Hematopoietic multipotent progenitor cell treated with erythropoietin and hydrocortisone succinate and interleukin-3 and kit ligand, for 6 days (in vitro differentiated cells): ENCODE measurements at regions not wholly inside any gene's neighbourhood (a gene's known extent, or its start where the extent isn't known, plus 50 kb on each side); places are given as distances from the start of the nearest gene placed in this dataset.
A peak's percentile ranks its signal among the peaks of the same experiment; 100 is the strongest.

Experiments used
- DNase-seq: peaks from one replicate; pipeline ENCODE4 v3.0.0-alpha.2; 2015

DNA sequence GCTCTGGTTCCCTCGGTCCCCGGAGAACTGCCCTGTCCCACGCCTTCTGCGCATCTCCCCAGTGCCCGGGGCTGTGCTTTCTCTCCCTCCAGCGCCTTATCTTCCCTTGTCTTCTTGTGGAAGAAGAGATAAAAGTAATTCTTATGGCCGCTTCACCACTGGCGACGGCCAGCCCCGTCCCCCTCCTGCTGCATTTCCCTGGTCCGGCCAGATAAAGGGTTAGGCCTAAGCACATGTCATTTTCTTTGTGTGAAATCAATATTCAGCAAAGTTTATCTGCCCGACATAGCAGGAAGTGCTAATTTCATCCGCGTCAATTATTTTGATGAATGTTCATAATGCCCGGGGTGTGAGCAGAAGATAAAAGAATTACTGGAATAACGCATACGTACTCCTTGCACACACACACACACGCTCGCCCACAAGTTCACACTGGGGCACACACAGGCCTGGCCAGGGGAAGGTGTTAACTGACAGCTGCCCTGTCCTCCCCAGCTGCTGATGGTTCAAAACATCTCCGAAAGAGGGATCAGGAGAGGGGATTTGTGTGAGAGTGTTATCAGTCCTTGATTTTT lies 177.7 kb upstream of the LHX5 start:
- DNase-seq, result peak; percentile 94

DNA sequence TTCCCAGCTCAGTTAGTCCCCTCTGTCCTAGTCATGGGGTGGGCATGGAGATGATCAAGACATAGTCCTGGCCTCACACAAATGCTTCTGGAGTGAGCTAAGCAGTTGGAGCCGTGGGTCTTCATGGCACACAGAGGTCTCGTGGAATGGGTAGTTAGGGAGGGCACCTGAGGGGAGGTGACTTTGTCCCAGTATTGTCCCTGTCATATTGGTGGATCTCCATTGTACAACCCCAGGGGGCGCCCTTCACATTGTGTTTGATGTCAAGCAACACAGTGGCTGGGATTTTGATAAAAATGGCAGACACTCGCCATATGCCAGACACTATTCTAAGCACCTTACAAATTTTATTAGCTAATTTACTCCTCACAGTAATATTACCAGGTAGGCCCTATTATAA lies 175.4 kb upstream of the LHX5 start:
- DNase-seq, result peak; percentile 60

DNA sequence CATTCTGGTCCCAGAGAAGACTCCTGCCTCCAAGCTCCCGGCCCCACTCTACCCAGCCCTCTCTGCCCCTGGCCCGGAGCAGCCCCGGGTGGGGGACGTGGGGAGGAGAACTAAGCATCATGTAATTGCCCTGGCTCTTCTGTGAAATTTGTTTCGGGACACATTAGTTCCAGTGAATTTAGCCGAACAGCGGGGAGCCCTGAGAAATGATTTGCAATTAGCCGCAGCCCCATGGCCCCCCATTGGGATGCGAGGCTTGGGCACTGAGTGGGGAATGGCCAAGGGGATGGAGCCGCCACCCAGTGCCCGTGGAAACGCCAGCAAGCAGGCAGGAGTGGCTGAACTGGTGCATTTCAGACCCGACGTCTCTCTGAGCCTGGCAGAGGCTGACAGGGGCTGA lies 173.9 kb upstream of the LHX5 start:
- no peak for DNase-seq

DNA sequence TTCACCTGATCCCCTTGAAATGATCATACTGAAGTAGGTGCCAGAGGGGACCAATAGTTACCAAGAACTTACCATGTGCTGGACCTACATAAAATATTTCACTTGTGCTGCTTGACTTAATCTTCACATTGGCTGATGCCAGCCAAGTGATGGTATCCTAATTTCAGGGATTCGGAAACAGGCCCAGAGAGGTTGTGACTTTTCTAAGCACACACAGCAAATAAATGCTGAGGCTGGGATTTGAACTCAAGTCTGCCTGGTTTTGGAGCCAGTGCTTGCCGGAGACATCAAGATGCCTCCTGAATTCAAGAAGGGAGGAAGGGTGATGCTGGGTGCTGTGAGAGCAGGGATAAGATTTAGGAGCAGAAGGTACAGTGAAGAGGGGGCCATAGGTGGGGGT lies 173.5 kb upstream of the LHX5 start:
- no peak for DNase-seq

DNA sequence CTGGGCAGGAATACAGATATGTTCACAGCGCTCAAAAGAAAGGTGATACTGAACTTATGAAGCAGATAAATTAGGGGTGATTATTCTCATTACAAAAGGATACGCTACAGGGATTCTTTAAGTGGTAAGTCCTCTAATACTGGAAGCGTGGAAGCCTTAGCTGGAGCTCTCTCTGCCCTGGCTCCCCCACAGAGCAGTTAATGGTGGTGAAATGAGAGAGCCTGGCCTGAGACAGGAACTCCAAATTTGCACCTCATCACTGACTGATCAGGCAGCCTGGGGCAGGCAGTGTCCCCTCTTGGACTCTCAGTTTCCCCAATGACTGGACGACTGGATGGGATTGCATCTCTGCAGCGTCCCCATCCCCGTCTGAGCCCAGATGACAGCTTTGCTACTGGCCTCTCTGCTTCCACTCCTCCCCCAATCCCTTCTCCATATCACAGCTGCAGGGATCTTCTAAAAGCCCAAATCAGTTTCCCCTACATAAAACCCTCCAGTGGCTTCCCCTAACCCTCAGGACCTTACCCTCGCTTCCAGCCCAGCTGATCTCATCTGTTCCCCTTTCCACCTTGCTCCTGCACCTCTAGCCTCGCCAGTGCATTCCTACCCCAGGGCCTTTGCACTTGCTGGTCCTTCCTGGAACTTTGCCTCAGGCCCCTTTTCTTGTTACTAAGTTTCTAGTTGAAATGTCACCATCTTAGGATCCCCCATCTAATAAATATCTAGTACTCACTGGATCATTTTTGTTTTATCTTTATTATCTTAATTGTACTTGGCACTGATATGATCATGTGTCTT lies 171.7 kb upstream of the LHX5 start:
- no peak for DNase-seq

DNA sequence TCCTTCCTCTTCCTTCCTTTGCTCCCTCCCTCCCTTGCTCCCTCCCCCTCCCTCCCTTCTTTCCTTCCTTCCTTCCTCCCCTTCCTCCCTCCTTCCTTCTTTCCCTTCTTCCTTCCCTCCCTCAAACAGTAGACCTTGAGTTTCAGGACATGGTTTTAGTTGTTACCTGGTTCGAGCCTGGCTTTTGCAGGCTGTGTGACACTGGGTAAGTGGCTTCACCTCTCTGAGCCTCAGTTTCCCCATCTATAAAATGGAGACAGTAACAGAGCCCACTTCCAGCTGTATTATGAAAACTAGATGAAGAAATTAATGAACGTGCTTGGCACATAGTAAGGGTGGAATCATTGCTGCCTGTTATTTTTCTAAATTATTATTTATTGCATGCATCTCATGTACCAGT lies 171.0 kb upstream of the LHX5 start:
- DNase-seq, result no peak

DNA sequence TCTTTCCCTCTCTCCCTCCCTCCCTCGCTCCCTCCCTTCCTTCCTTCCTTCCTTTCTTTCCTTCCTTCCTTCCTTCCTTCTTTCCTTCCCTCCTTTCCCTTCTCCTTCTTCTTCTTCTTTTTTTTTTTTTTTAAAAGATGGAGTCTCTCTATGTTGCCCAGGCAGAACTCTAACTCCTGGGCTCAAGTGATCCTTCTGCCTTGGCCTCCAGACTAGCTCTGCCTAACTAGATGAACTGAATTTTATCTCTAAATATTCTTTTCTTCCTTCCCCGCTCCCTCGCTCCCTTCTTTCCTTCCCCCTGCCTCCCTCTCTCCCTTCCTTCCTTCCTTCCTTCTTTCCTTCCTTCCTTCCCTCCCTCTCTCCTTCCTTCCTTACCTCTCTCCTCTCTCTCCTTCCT lies 170.5 kb upstream of the LHX5 start:
- DNase-seq, result no peak

DNA sequence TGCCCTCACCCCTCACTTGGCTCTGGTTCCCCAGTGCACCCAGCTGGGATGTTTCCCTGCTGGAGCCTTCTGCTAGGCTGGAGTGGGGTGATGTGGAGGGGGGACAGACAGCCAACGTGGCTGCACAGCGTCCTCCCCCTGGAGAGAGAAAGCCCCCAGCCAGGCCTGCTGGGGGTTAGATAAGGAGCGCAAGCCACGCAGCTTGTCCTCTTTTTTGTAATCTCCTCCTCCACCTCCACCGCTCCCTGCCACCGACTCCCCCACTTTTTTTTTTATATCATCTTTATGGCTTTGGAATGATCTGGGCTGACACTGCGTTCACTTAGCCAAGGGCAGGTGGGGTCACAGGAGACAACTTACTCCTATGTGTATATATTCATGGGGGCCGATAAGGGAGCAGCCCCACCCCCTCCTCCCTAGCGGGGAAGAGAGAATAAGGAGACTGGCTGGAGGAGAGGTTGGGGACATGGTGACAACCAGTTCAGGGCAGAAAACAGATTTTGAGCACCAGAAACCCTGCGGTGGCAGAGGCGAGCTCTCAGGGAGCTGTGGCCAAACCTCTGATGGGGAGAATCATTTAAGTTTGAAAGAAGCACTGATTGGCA lies 169.9 kb upstream of the LHX5 start:
- DNase-seq, result no peak

DNA sequence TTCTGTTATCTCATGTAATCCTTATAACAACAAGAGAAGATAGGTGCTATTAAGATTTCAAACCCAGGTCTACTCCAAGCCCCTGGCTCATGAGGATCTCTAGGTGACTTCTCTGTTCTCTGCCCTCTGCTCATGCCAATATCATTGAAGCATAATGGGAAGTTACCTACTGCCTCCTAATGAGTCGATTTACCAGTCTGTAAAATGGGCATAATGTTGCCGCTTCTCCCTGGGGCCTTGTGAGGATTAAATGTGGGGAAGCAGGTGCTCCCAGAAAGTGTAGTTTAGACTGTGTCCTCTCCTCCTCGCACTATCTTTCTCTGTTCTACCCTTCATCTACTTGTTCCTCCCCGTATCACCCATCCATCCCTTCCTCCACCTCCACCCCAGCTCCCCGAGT lies 169.2 kb upstream of the LHX5 start:
- DNase-seq, result no peak

DNA sequence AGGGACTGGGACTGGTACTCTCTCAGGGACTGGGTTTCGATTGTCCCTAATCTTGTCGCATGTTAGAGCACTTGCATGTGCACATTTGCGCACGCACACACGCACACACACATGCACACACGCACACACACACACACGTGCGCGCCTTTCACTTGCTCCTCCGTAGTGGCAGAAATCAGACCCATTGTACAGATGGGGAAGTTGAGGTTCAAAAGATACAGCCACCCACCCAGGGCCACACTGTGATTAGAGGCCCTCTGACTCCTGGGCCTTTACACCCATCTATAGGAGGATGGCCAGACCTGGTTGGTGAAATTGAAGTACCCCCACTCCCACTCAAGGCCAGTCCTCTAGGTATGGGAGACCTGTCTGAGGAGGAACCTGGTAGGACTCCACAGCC lies 167.8 kb upstream of the LHX5 start:
- no peak for DNase-seq

DNA sequence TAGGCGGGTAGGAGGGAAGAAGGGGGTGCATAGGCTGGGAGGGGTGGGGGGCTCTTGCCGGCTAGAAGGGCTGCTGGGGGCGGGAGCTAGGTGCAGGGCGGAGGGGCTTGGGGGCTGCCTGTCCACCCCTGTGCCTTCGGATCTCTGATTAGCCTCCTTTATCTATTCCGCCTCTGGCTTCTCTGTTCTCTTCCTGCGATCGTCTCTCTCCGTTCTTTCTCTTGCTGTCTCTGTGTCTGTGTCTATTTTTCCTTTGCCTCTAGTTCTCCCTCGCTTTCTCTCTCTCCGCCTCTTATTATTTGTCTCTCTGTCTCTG lies 166.7 kb upstream of the LHX5 start:
- no peak for DNase-seq

DNA sequence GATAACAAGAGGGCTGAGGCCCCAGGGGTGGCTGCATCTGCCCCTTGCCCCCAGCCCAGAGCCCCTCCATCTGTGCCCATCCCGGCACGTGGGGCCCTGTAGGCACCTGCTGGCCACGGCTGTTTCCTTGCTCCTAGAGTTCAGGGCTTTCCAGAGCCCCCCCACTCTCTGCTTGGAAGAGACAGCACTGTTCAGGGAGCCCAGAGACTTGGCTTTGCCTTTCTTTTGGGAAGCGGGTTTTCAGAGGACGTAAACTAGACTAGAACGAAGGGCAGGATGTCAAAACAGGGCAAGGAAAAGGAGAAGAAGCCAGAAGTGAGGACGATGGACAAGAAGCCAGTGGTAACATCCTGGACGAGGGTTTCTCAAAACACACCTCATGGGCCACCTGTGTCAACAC lies 163.3 kb upstream of the LHX5 start:
- no peak for DNase-seq

DNA sequence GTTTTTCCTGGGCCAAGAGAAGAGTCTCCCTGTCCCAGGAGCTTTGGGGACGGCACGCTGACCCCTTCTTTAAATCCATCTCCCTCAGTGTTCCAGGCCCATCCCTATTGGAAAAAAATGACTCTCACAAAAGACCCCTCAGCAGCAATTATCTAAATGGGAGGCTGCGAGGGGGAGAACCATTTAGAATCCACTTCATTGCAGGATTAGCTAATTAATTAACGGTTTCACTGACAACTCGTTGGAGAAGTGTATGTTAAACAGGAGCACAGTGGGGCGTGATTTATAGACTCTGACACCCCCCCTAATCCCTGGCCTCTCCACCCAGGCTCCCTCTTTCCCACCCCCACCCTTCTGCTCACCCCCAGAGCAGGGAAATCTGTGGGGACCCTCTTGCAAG lies 162.8 kb upstream of the LHX5 start:
- DNase-seq, result no peak

DNA sequence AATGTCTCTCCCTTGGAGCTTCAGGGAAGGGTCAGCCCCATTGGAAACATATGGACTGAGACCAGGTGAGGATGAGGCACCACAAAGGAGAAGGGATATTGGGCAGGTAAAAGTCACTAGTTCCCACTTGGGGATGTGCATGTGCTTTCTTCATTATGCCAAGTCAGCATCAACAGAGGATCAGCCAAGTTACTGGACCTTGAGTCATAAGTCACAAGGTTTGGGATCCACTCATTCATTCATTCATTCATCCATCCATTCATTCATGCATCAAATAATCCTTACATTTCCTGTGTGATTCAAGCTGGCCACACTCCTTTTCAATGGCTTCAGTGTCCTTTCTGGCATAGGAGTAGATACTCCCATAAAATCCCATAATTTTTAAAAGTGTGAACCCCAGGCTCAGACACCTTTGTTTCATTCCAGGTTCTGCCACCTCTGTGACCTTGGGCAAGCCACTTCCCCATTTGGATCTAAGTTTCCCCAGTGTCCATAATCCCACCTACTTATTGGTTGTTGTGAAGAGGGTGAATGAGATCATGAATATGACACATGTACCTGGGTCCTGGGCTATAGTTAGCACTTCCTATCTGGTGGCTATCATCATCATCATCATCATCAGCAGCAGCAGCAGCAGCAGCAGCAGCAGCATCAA lies 162.1 kb upstream of the LHX5 start:
- DNase-seq, result no peak

DNA sequence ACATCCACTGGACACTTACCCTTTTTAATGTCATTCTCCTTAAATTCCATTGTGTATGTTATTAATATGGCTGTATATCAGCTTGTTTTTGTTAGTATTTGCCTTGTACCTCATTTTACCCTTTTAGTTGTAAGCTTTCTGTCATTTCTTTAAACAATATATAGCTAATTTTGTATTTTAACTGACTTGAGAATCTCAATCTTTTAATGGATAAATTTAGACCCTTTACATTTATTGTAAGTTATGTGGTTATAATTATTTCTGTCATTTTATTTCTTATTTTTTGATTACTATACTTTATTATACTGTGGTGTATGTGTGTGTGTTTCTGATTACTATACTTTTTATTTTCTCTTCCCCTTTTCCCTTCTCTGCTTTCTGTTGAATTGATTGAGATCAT lies 159.0 kb upstream of the LHX5 start:
- DNase-seq, result no peak

DNA sequence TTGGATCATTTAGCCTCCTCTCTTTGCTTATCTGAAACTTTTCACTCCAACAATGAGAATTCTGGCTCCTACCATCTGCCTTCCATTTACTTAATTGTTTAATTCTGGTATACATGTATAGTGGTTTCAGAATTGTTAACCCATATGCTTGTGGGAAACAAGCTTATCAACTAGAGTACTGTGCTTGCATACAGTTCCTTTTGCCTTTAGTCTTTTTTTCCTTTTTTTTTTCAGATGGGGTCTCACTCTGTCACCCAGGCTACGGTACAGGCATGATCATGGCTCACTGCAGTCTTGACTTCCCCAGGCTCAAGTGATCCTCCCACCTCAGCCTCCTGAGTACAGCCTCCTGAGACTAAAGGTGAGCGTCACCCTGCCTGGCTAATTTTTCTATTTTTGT lies 153.8 kb upstream of the LHX5 start:
- DNase-seq, result no peak

DNA sequence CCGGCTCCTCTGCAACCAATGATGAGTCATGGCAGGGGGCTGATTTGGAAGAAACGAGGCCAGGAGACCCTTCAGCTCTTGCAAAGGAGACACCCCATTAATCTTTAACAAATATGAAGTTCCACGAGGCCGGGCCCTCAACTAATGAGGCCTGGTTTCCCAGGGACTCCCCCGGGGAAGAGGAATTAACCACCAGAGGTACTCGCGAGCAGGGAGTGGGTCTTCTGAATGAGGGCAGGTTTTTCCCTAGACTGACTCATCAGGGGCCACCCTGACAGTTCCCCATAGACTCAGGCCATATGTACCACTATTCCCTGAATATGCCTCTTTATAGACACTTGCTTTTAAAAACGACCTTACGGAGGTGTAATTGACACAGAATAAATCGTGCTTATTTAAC lies 150.7 kb upstream of the LHX5 start:
- DNase-seq, result no peak

DNA sequence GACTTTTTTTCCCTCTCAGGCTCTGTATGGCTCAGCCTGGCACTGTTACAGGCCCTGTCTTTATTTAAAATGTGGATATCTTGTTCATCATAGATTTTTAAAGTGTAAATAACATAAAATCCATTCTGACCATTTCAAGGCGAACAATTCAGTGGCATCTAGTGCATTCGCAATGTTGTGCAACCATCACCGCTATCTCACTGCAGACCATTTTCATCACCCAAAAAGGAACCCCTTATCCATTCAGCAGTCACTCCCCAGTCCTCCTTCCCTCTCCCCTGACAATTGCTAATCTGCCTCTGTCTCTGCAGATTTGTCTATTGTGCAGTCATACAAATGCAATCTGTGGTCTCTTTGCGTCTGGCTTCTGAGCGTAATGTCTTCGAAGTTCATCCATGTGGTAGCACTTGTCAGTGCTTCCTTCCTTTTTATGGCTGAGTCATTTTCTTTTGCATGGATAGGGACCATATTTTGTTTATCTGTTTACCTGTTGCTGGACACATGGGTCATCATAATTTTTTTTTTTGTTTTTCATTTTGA lies 148.8 kb upstream of the LHX5 start:
- DNase-seq, result no peak

DNA sequence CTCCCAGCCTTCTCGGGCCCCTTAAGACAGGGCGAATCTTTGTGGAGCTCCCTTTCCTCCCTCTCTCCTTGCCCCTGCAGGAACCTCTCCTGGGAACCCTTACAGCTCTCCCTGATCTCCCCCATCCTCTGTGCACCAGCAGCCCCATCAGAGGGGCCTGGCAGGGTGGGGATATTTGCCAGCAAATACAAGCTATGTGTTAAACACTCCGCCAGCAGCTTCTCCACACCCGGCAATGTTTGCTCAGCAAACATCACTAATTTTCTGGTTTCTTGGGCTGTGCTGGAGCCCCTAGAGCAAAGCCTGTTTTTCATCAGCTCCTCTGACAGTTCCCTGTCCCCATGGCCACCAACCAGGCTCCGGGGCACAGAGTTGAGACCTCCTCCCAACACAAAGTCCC lies 147.5 kb upstream of the LHX5 start:
- no peak for DNase-seq

DNA sequence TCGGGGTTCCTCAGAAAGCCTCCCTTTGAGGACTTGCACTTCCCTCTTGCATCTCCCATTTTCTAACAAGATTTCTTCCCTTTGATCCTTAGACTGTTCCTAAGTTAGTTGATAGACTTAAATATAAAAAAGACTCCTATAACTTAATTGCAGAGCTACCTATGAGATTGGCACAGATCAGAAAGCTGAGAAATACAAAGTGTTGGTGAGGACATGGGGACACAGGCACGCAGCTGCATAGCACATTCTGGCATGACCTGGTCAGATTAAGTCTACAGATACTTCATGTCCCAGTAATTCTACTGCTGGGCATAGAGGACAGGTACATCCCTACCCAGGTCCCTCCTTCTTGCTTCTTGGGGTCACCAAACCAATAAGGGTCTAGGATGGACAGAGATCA lies 141.7 kb upstream of the LHX5 start:
- no peak for DNase-seq

DNA sequence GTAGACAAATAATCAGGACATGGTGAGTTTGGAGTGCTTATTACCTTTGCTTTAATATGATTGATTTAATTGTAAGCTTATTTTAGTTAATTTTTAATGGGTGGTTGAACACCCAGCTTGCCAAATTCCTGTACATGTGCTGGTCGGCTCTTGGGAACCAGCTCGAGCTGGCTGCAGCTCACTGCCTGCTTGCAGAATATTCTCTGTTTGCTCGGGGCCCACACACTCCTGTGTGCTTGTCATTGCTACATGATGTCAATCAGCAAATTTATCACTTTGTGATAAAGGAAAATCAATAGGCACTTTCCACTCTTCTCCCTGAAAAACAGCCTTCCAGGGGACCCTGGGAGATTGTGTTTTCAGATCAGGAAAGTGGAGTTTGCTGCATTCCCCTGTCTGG lies 141.1 kb upstream of the LHX5 start:
- DNase-seq, result no peak

DNA sequence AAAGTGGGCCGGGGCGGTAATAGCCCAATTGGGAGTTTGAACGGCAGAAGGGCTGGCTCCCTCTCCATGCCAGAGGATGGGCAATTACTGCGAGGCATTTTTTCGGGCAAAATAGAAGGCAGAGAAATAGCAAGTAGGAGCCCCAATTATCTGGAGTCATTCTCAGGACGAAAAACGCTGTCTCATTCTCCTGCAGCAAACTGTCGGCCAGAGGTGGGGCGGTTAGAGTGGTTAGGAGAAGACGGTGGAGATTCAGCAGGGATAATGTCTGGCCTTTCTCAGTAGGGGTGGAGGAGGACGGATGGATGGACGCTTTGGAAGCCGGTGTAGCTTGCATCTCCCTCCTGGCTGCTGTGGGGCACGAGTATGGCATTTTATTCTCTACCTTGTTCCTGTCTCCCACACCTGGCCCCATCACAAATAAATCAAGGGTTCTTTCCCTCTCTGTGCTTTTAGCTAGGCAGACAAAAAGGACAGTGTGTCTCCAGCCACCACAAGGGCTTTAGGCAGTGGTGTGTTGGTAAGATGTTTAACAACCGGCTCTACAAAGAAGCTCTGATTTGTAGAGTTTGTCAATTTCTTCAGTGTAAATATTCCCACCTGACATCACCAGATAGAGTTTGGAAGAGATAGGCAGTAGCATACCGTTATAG lies 140.5 kb upstream of the LHX5 start:
- DNase-seq, result no peak

DNA sequence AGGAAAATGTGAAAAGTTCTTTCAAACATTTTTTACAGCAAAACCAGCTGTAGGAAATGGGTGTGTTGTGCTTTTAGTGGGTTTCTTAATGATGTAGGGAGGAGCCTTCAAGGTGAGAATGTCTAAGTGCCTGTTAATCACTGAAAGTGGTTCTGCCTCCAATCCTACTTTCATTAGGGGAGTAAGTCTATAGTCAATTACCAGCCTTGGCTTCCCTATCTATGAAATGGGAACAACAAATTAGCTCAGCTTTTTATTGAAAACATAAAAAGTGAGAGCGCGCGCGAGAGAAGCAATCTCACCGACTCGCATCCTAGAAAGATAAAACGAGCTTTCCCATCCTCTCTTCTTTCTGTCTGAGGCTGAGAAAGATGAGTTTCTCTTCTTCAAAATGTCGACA lies 140.0 kb upstream of the LHX5 start:
- no peak for DNase-seq

DNA sequence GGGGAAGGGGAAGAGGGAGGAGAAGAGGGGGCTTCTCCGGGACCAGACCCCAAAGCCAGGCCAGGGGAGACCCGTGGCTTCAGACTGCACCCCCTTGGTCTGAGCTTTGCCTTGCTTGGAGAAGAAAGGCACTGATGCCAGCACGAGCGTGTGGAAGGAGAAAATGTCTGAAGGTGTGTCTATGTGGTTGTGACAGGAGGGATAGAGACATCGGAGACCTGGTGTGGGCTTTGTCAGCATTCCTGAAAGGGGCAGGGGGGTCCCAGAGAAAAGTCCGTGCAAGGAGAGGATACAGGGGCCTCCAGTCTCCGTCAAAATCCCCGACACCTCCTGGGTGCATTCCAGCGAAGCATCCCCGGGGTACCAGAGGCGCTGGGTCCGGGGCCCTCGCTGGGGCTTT lies 139.0 kb upstream of the LHX5 start:
- DNase-seq, result no peak
